GM21576 (cell line): ENCODE measurements at regions not wholly inside any gene's neighbourhood (a gene's known extent, or its start where the extent isn't known, plus 50 kb on each side); places are given as distances from the start of the nearest gene placed in this dataset.
"Not testable (repeated sequence)": the region's sequence is repeated elsewhere in the genome, so short reads cannot be mapped to it uniquely, and the experiment has no call there.

Experiments used
- ATAC-seq: cut with Tn5 transposase; IDR thresholded peaks from one replicate; pipeline ENCODE4 v1.9.1; 2021; ENCODE audit warnings: mild to moderate bottlenecking, moderate library complexity; ENCODE audit not compliant: unreplicated experiment

GRCh38 chr22:23501261-23501619 lies 78.8 kb downstream of the IGLL1 start:
- no peak for ATAC-seq

- no peak for ATAC-seq
Observed at GRCh38 chr22:23500508-23501260, 79.4 kb downstream of the IGLL1 start.

- ATAC-seq: no peak
Observed at GRCh38 chr22:23499845-23500500, 80.1 kb downstream of the IGLL1 start.

- ATAC-seq: no peak
Observed at GRCh38 chr22:23498811-23499798, 81.0 kb downstream of the IGLL1 start.

- ATAC-seq: not testable (repeated sequence)
Observed at GRCh38 chr22:23497889-23498288, 82.2 kb downstream of the IGLL1 start.

GRCh38 chr22:23497016-23497885 lies 82.8 kb downstream of the IGLL1 start:
- no peak for ATAC-seq

GRCh38 chr22:23496445-23496833 lies 83.7 kb downstream of the IGLL1 start:
- no peak for ATAC-seq

- no peak for ATAC-seq
Observed at GRCh38 chr22:23495614-23496444, 84.3 kb downstream of the IGLL1 start.

- no peak for ATAC-seq
Observed at GRCh38 chr22:23494930-23495266, 85.2 kb downstream of the IGLL1 start.

- no peak for ATAC-seq
Observed at GRCh38 chr22:23485490-23485889, 94.6 kb downstream of the IGLL1 start.

- no peak for ATAC-seq
Observed at GRCh38 chr22:23484651-23485050, 95.4 kb downstream of the IGLL1 start.

GRCh38 chr22:23481369-23481768 lies 98.7 kb downstream of the IGLL1 start:
- ATAC-seq: no peak

GRCh38 chr22:23478175-23478574 lies 101.9 kb downstream of the IGLL1 start:
- ATAC-seq: no peak

GRCh38 chr22:23474531-23474930 lies 105.6 kb downstream of the IGLL1 start:
- not testable (repeated sequence) for ATAC-seq

GRCh38 chr22:23473901-23474300 lies 106.2 kb downstream of the IGLL1 start:
- ATAC-seq: no peak

- not testable (repeated sequence) for ATAC-seq
Observed at GRCh38 chr22:23472376-23472775, 107.7 kb downstream of the IGLL1 start.

- ATAC-seq: no peak
Observed at GRCh38 chr22:23471698-23472097, 108.4 kb downstream of the IGLL1 start.

- no peak for ATAC-seq
Observed at GRCh38 chr22:23470811-23471389, 109.2 kb downstream of the IGLL1 start.

- no peak for ATAC-seq
Observed at GRCh38 chr22:23467721-23468294, 112.3 kb downstream of the IGLL1 start.
